Astrocyte (in vitro differentiated cells and primary cell): ENCODE measurements at regions not wholly inside any gene's neighbourhood (a gene's known extent, or its start where the extent isn't known, plus 50 kb on each side); places are given as distances from the start of the nearest gene placed in this dataset.

Experiments
- EZH2 ChIP-seq: IDR thresholded peaks from 2 replicates; pipeline ENCODE4 v1.6.1; 2012; ENCODE audit warnings: mild to moderate bottlenecking, low read length, inconsistent platforms; ENCODE audit not compliant: insufficient read depth
- TF ChIP-seq, protein P1 (sequence below): IDR thresholded peaks from 2 replicates; pipeline ENCODE4 v1.5.1; 2011; ENCODE audit warnings: low read depth, mild to moderate bottlenecking, inconsistent platforms, low read length, moderate library complexity; ENCODE audit not compliant: insufficient read depth

DNA sequence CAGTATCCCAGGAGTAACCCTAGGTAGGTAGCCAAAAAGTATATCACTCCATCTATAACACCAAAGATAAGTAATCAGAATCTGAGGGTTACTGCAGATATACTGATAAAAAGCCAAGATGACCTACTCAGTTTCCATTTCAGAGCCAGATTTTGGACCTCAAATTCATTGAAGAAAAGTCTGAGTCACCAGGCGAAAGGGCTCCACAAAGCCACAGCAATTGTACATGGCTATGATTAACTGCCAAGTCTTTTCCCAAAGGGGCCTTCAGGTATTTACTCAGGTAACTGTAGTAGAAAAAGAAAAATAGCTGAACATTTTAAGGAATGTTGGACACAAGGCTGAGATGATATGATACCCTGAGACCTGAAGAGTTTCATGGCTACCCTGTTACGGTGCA, 75.6 kb upstream of the KCNH7 start:
- TF ChIP-seq, protein P1, sequence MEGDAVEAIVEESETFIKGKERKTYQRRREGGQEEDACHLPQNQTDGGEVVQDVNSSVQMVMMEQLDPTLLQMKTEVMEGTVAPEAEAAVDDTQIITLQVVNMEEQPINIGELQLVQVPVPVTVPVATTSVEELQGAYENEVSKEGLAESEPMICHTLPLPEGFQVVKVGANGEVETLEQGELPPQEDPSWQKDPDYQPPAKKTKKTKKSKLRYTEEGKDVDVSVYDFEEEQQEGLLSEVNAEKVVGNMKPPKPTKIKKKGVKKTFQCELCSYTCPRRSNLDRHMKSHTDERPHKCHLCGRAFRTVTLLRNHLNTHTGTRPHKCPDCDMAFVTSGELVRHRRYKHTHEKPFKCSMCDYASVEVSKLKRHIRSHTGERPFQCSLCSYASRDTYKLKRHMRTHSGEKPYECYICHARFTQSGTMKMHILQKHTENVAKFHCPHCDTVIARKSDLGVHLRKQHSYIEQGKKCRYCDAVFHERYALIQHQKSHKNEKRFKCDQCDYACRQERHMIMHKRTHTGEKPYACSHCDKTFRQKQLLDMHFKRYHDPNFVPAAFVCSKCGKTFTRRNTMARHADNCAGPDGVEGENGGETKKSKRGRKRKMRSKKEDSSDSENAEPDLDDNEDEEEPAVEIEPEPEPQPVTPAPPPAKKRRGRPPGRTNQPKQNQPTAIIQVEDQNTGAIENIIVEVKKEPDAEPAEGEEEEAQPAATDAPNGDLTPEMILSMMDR: no peak
- TF ChIP-seq EZH2: no peak
